Uterus (tissue), 3 donors: ENCODE measurements at regions not wholly inside any gene's neighbourhood (a gene's known extent, or its start where the extent isn't known, plus 50 kb on each side); places are given as distances from the start of the nearest gene placed in this dataset.
A peak's percentile ranks its signal among the peaks of the same experiment; 100 is the strongest.
"Not testable (repeated sequence)": the region's sequence is repeated elsewhere in the genome, so short reads cannot be mapped to it uniquely, and the experiment has no call there.

Experiments used
- DNase-seq, 2 donors: peaks; one replicate each; pipeline ENCODE4 v3.0.0-alpha.2; 2019 to 2020
- H3K27ac ChIP-seq, 2 donors: fragments of 200-600 bp; sonication (generic); 1 replicate in 1 of 2; 2 replicates in 1 of 2; pipeline ENCODE4 v1.5.1; 2016 to 2018
- H3K27me3 ChIP-seq, 2 donors: fragments of 200-600 bp; sonication (generic); one replicate each; pipeline ENCODE4 v1.5.1; 2018 to 2019; ENCODE audit warnings: control low read depth in 1 of 2
- H3K36me3 ChIP-seq, 2 donors: fragments of 200-600 bp; sonication (generic); one replicate each; pipeline ENCODE4 v1.5.1; 2019; ENCODE audit warnings: control low read depth in 1 of 2
- H3K4me1 ChIP-seq, 2 donors: fragments of 200-600 bp; sonication (generic); one replicate each; pipeline ENCODE4 v1.5.1; 2018 to 2019; ENCODE audit warnings: control low read depth in 1 of 2
- H3K4me3 ChIP-seq, 2 donors: fragments of 200-600 bp; sonication (generic); 1 replicate in 1 of 2; 2 replicates in 1 of 2; pipeline ENCODE4 v1.5.1; 2018 to 2019; ENCODE audit warnings: mild to moderate bottlenecking in 1 of 2
- H3K9me3 ChIP-seq, 2 donors: fragments of 200-600 bp; sonication (generic); one replicate each; pipeline ENCODE4 v1.5.1; 2019; ENCODE audit warnings: control low read depth in 1 of 2
- intact Hi-C: fragments of 100-400 bp; cut with DNase I; formaldehyde crosslinking; loops from one replicate; pipeline ENCODE4 v1.15.1; 2023; ENCODE audit warnings: low total_unique reads
- TF ChIP-seq, protein P1 (sequence below), 4 experiments: fragments of 200-600 bp in 2 of 4; fragments of 450-650 bp in 2 of 4; sonication (generic) in 2 of 4; IDR thresholded peaks; one replicate each; pipeline ENCODE4 v1.5.1; 2016 to 2019; ENCODE audit warnings: antibody characterized with exemption in 4 of 4, mild to moderate bottlenecking in 2 of 4, moderate library complexity in 1 of 4
- donor health status: DM: yes; HTN: yes; CAD: no.

DNA sequence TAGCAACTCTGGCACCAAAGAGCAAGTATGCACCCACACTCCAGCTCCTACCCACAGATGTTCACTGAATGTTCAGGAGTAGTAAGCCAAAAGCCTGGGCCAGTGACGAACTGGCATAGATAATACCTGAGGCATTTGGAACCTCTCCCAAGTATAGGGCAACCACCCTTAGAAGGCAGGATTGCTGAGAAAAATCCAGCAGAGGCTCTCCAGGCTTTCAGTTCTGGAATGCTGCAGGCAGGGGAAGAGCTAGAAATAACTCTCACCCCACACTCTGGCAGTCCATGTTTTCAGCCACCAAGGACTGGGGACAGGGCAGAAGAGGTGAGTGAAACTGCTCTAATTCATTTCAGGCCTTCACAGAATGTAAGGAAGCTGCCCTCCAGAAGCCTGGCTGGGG is 90.3 kb downstream of the SYT15B start:
- DNase-seq, result not testable (repeated sequence)

GRCh38 chr10:47670857-47671256 is 92.5 kb downstream of the SYT15B start:
- H3K4me3 ChIP-seq, H3K9me3 ChIP-seq, H3K36me3 ChIP-seq, DNase-seq, intact Hi-C loops, H3K27me3 ChIP-seq, H3K27ac ChIP-seq, H3K4me1 ChIP-seq: not testable (repeated sequence)

More for the DNA sequence above, 90.3 kb downstream of the SYT15B start:
- H3K27me3 ChIP-seq, H3K4me1 ChIP-seq, H3K36me3 ChIP-seq, H3K27ac ChIP-seq, H3K4me3 ChIP-seq, intact Hi-C loops, H3K9me3 ChIP-seq: not testable (repeated sequence)

DNA sequence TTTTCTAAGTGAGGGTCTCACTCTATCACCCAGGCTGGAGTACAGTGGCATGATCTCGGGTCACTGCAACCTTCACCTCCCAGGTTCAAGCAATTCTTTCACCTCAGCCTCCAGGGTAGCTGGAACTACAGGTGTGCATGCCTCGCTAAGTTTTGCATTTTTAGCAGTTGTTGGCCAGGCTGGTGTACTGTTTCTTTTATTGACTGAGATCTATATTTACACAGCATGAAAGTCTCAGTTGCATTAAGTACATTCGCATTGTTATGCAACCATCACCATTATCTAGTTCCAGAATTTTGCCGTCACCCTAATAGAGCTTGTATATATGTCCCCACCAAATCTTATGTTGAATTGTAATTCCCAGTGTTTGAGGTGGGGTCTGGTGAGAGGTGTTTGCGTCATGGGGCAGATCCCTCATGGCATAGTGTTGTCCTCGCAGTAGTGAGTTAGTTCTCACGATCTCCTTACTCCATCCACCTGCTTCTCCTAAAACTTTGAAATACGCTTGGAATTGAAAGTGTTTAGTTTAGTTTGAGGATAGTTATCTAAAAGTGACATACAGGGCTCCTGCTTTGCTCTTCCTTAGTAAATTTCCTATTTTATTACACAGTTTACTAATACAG is 101.3 kb downstream of the SYT15B start:
- H3K27ac ChIP-seq, intact Hi-C loops, DNase-seq, H3K36me3 ChIP-seq, H3K4me1 ChIP-seq, H3K4me3 ChIP-seq, H3K27me3 ChIP-seq, H3K9me3 ChIP-seq: not testable (repeated sequence)

DNA sequence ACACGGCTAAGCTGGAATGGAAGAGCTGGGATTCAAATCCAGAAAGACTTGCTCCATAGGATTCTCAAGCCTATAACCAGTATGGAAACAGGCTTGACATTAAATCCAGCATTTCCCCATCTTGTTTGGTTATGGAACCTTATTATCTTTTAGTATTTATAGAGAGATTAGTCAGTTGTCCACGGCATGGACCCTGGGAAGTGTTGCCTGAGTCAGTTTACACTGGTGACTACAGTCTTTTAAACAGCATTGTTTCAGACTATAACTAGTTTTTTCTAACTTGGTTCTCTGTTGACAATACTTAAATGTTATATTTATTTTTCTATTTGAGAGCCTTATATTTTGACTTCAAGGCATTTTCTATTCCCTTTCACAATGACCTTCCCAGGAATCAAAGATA is 106.7 kb downstream of the SYT15B start:
- H3K36me3 ChIP-seq, DNase-seq, intact Hi-C loops, H3K27me3 ChIP-seq, H3K4me3 ChIP-seq, H3K27ac ChIP-seq, H3K4me1 ChIP-seq, H3K9me3 ChIP-seq: not testable (repeated sequence)

DNA sequence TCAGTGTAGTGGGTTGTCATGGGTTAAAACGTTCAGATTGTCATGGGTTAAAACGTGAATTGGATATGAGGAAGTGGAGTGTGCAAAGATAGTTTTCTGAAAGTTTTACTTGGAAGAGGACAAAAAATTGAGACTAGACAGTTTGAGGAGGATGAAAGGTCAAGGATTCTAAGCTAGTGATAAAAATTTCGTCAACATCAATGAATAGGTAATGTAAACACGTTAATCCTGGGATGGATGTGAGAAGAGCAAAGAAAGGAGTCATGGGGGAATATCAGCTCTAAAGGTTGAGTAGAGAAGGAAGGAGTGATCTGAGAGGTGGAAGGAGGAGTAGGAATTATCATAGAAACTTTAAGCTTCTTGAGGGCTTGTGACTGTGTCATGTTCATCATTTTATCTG is 109.2 kb downstream of the SYT15B start:
- DNase-seq, H3K4me3 ChIP-seq, H3K4me1 ChIP-seq, H3K27me3 ChIP-seq, H3K9me3 ChIP-seq, H3K27ac ChIP-seq, intact Hi-C loops, H3K36me3 ChIP-seq: not testable (repeated sequence)

DNA sequence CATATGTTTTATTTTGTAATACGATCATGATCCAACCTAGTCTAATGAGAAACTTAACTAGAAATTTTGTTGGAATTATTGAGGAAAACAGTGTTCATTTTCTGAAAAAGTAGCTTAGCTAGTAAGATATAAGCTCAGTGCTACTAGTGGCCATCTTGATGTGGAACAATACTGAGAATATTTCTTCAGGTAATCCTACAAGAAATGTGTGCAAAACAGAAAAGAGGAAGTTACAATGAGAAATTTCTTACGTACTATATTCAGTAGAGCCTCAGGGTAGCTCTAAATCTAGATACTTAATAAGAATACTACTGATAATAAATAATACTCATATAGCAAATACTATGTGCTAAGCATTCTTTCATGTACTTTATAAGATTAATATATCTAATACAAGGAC is 114.8 kb downstream of the SYT15B start:
- intact Hi-C loops, H3K36me3 ChIP-seq, H3K4me1 ChIP-seq, H3K27ac ChIP-seq, H3K4me3 ChIP-seq, H3K9me3 ChIP-seq, H3K27me3 ChIP-seq, DNase-seq: not testable (repeated sequence)

GRCh38 chr10:47647523-47648101 is 115.8 kb downstream of the SYT15B start:
- H3K36me3 ChIP-seq, DNase-seq, intact Hi-C loops, H3K9me3 ChIP-seq, H3K4me1 ChIP-seq, H3K4me3 ChIP-seq, H3K27me3 ChIP-seq, H3K27ac ChIP-seq: not testable (repeated sequence)

- H3K4me3 ChIP-seq, H3K4me1 ChIP-seq, H3K36me3 ChIP-seq, H3K27ac ChIP-seq, H3K27me3 ChIP-seq, intact Hi-C loops, H3K9me3 ChIP-seq, DNase-seq: not testable (repeated sequence)
- TF ChIP-seq, protein P1, sequence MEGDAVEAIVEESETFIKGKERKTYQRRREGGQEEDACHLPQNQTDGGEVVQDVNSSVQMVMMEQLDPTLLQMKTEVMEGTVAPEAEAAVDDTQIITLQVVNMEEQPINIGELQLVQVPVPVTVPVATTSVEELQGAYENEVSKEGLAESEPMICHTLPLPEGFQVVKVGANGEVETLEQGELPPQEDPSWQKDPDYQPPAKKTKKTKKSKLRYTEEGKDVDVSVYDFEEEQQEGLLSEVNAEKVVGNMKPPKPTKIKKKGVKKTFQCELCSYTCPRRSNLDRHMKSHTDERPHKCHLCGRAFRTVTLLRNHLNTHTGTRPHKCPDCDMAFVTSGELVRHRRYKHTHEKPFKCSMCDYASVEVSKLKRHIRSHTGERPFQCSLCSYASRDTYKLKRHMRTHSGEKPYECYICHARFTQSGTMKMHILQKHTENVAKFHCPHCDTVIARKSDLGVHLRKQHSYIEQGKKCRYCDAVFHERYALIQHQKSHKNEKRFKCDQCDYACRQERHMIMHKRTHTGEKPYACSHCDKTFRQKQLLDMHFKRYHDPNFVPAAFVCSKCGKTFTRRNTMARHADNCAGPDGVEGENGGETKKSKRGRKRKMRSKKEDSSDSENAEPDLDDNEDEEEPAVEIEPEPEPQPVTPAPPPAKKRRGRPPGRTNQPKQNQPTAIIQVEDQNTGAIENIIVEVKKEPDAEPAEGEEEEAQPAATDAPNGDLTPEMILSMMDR (IDR thresholded peaks at IDR 0.05), result peak in 2 of 4 experiments; percentile 22 to 42
Observed at GRCh38 chr10:47646686-47647273, 116.6 kb downstream of the SYT15B start.

DNA sequence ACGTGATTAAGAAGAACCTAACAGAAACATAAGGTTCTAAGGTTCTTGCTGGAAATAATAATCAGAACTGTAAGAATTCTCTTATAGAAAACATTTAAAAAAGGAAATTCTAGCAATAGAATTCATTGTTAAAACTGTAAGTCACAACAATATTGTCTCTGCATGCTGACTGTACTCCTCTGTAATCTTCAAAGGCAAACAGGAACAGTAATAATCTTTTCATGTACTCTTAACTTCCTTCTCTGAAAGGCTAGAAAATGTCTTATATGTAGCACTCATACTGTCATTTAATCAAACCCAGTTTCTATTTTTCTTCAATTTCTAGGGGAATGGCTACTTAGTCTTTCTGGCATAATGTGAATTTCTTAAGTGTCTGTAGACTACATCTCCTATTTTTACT is 103.5 kb upstream of the AGAP9 start:
- H3K27me3 ChIP-seq, H3K4me3 ChIP-seq, DNase-seq, H3K36me3 ChIP-seq, intact Hi-C loops, H3K27ac ChIP-seq, H3K9me3 ChIP-seq, H3K4me1 ChIP-seq: not testable (repeated sequence)

GRCh38 chr10:47622719-47623118 is 99.3 kb upstream of the AGAP9 start:
- DNase-seq, intact Hi-C loops, H3K4me3 ChIP-seq, H3K4me1 ChIP-seq, H3K9me3 ChIP-seq, H3K27me3 ChIP-seq, H3K27ac ChIP-seq, H3K36me3 ChIP-seq: not testable (repeated sequence)

DNA sequence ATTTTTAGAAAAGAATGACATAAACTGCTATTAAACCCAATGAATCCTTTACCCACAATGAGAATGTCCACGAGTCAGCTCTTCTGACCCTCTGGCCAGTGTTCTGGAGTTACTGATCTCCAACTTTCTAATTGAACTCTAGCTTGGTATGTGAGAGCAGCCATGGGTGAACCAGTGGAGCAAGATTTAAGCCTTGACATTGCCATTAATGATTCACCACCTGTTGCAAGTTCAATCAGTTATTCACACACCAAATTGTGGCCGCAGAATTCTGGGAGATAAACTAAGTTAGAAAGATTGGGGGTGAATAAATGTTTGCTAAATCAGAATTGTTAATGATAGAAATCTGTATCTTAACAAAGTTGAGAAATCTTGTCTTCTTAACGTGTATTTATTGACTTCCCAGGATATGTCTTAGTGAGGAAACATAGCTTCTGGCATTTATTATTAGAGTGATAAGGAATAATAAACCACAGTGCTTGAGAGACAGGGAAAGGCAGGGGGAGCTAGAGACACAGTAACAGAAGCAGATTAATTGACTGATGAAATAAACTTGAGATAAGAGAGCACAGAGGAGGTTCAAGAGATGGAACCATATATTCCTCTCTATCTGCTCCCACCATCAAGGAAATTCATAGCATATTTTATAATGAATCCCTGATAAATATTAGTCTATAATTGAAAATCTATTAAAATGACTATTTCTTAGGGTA is 96.0 kb upstream of the AGAP9 start:
- H3K4me3 ChIP-seq, H3K27ac ChIP-seq, DNase-seq, H3K9me3 ChIP-seq, H3K36me3 ChIP-seq, H3K27me3 ChIP-seq, H3K4me1 ChIP-seq, intact Hi-C loops: not testable (repeated sequence)

GRCh38 chr10:47609311-47609710 is 85.9 kb upstream of the AGAP9 start:
- H3K4me3 ChIP-seq, H3K27me3 ChIP-seq, H3K27ac ChIP-seq, DNase-seq, H3K4me1 ChIP-seq, H3K9me3 ChIP-seq, intact Hi-C loops, H3K36me3 ChIP-seq: not testable (repeated sequence)
